Glutamatergic neuron (in vitro differentiated cells): ENCODE measurements at regions not wholly inside any gene's neighbourhood (a gene's known extent, or its start where the extent isn't known, plus 50 kb on each side); places are given as distances from the start of the nearest gene placed in this dataset.

Source experiments
- DNase-seq: peaks from one replicate; pipeline ENCODE4 v3.0.0; 2022
- H3K27ac Mint-ChIP-seq: one replicate; pipeline ENCODE4 v1.8.0; 2020; ENCODE audit warnings: mild to moderate bottlenecking, mixed read lengths, inconsistent platforms; ENCODE audit not compliant: unreplicated experiment
- H3K27me3 Mint-ChIP-seq: one replicate; pipeline ENCODE4 v1.8.0; 2020; ENCODE audit warnings: mild to moderate bottlenecking, moderate library complexity, mixed read lengths, inconsistent platforms; ENCODE audit not compliant: unreplicated experiment
- H3K36me3 Mint-ChIP-seq: one replicate; pipeline ENCODE4 v1.8.0; 2020; ENCODE audit warnings: mild to moderate bottlenecking, mixed read lengths, inconsistent platforms; ENCODE audit not compliant: unreplicated experiment
- H3K4me1 Mint-ChIP-seq: one replicate; pipeline ENCODE4 v1.8.0; 2020; ENCODE audit warnings: mild to moderate bottlenecking, low read depth, mixed read lengths, inconsistent platforms; ENCODE audit not compliant: unreplicated experiment
- H3K4me3 Mint-ChIP-seq: one replicate; pipeline ENCODE4 v1.8.0; 2020; ENCODE audit warnings: mild to moderate bottlenecking, mixed read lengths, inconsistent platforms; ENCODE audit not compliant: unreplicated experiment
- H3K9me3 Mint-ChIP-seq: one replicate; pipeline ENCODE4 v1.8.0; 2020; ENCODE audit warnings: mild to moderate bottlenecking, moderate library complexity, mixed read lengths, inconsistent platforms; ENCODE audit not compliant: unreplicated experiment
- CTCF ChIP-seq: fragments of 200-600 bp; sonication (generic); IDR thresholded peaks from one replicate; pipeline ENCODE4 v1.5.0; 2021; ENCODE audit not compliant: partially characterized antibody, unreplicated experiment

GRCh38 chr7:49630513-49630912 lies 142.9 kb upstream of the VWC2 start:
- Mint-ChIP-seq H3K4me3 (no peak overlapping the region), H3K9me3 (no peaks in the 10 kb centered on the region)
- TF ChIP-seq CTCF, result no peak

GRCh38 chr7:49631071-49631815 lies 142.2 kb upstream of the VWC2 start:
- H3K4me1 Mint-ChIP-seq, result peaks cover 3% of the 10 kb centered on the region
- DNase-seq, result no peak

More at GRCh38 chr7:49630513-49630912, 142.9 kb upstream of the VWC2 start:
- H3K4me1 Mint-ChIP-seq, result peaks cover 3% of the 10 kb centered on the region
- DNase-seq, result no peak
- no peaks in the 10 kb centered on the region for H3K36me3 Mint-ChIP-seq
- peaks cover under 1% of the 10 kb centered on the region for H3K27me3 Mint-ChIP-seq
- H3K27ac Mint-ChIP-seq, result no peak overlapping the region

GRCh38 chr7:49631960-49632359 lies 141.5 kb upstream of the VWC2 start:
- Mint-ChIP-seq H3K27me3 (peaks cover 1% of the 10 kb centered on the region), H3K4me1 (peaks cover 3% of the 10 kb centered on the region), H3K9me3 (no peaks in the 10 kb centered on the region), H3K4me3 (no peak overlapping the region), H3K27ac (no peak overlapping the region), H3K36me3 (no peaks in the 10 kb centered on the region)
- TF ChIP-seq CTCF, result no peak
- DNase-seq, result no peak

More at GRCh38 chr7:49631071-49631815, 142.2 kb upstream of the VWC2 start:
- Mint-ChIP-seq H3K36me3 (no peaks in the 10 kb centered on the region), H3K27ac (peak overlapping the region; percentile 2), H3K27me3 (peaks cover 1% of the 10 kb centered on the region), H3K4me3 (no peak overlapping the region), H3K9me3 (no peaks in the 10 kb centered on the region)
- TF ChIP-seq CTCF, result no peak

- no peak overlapping the region for H3K27ac Mint-ChIP-seq
- no peak for TF ChIP-seq CTCF
- no peaks in the 10 kb centered on the region for H3K36me3 Mint-ChIP-seq
- H3K27me3 Mint-ChIP-seq, result peaks cover 1% of the 10 kb centered on the region
- H3K4me1 Mint-ChIP-seq, result no peaks in the 10 kb centered on the region
- DNase-seq, result no peak
- H3K4me3 Mint-ChIP-seq, result no peak overlapping the region
- H3K9me3 Mint-ChIP-seq, result no peaks in the 10 kb centered on the region
Measured at GRCh38 chr7:49635800-49636199, 137.6 kb upstream of the VWC2 start.

- TF ChIP-seq CTCF, result no peak
- no peak for DNase-seq
- H3K27me3 Mint-ChIP-seq, result peaks cover 1% of the 10 kb centered on the region
Measured at GRCh38 chr7:49636400-49636799, 137.0 kb upstream of the VWC2 start.

More at GRCh38 chr7:49636400-49636799, 137.0 kb upstream of the VWC2 start:
- no peak overlapping the region for H3K4me3 Mint-ChIP-seq
- H3K27ac Mint-ChIP-seq, result no peak overlapping the region
- H3K36me3 Mint-ChIP-seq, result no peaks in the 10 kb centered on the region
- H3K4me1 Mint-ChIP-seq, result no peaks in the 10 kb centered on the region
- no peaks in the 10 kb centered on the region for H3K9me3 Mint-ChIP-seq
